ENCODE measurements at regions not wholly inside any gene's neighbourhood (a gene's known extent, or its start where the extent isn't known, plus 50 kb on each side); places are given as distances from the start of the nearest gene placed in this dataset.
"Not testable (repeated sequence)": the region's sequence is repeated elsewhere in the genome, so short reads cannot be mapped to it uniquely, and the experiment has no call there.

GRCh38 chr5:79924936-79925893 lies 65.8 kb downstream of the MTX3 start:
- DNase-seq (ENCODE audit: low read depth in 3 of 3), result no peak

- no peak for DNase-seq (ENCODE audit: low read depth in 3 of 3)
These were observed 67.6 kb downstream of the MTX3 start for GRCh38 chr5:79923431-79923830.

GRCh38 chr5:79922626-79923025 lies 68.4 kb downstream of the MTX3 start:
- no peak for DNase-seq (ENCODE audit: low read depth in 3 of 3)

GRCh38 chr5:79907452-79907851 lies 83.6 kb downstream of the MTX3 start:
- DNase-seq (ENCODE audit: low read depth in 3 of 3), result not testable (repeated sequence)

- DNase-seq (ENCODE audit: low read depth in 3 of 3), result not testable (repeated sequence)
These were observed 88.5 kb downstream of the MTX3 start for GRCh38 chr5:79902571-79902970.

- DNase-seq (ENCODE audit: low read depth in 3 of 3), result no peak
These were observed 89.4 kb downstream of the MTX3 start for GRCh38 chr5:79901631-79902030.

GRCh38 chr5:79898611-79899010 lies 92.5 kb downstream of the MTX3 start:
- DNase-seq (ENCODE audit: low read depth in 3 of 3), result no peak

DNA sequence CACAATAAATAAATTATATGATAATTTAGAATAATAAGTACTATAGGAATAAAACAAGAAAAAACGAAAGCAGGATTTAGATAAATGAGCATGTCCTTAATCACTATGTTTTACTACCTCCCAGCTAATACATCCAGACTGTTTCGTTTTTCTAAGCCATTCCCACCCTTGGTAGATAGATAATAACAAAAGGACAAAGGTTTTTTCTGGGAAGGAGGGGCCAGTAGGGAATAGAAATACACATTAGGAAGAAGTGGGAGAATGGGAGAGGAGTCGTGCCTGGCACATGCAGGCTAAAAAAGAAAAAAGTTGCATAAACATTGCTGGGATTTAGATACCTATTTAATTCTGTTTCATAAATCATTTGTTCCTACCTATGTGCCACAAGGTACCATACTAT lies 97.1 kb downstream of the MTX3 start:
- no peak for DNase-seq (ENCODE audit: low read depth in 3 of 3)

DNA sequence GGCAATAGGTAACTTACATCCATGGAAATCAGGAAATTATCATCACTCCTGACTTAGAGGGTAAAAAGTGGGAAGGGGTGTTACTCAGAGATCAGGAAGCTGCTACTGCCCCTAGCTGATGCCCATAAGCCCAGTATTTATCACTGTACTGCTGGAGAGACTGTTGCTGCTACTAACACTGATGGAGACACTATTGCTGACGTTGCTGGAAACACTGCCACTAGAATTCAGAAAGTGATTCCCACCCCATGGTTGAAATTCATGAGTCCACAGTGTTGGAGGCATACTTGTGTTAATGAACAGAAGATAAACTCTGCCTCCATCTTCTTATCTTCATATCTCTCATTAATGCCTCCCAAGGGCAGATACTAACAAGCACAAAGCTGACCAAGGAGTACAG lies 97.6 kb downstream of the MTX3 start:
- DNase-seq (ENCODE audit: low read depth in 3 of 3), result no peak

DNA sequence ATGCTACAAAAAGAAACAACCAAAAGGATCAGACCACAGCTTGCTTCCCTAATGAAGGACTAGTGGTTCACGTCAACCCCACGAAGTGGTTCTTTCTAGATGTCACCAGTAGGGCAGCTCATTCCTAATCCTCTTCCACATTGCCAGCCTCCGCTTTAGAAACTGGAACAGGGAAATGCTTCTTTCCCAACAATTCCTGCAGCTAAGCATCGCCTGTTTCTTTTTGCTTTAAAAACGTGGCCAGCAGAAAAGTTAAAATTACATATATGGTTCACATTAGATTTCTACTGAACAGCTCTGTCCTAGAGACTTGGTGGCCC lies 100.2 kb downstream of the MTX3 start:
- DNase-seq (ENCODE audit: low read depth in 3 of 3), result no peak

- no peak for DNase-seq (ENCODE audit: low read depth in 3 of 3)
These were observed 100.7 kb downstream of the MTX3 start for GRCh38 chr5:79890119-79890929.

DNA sequence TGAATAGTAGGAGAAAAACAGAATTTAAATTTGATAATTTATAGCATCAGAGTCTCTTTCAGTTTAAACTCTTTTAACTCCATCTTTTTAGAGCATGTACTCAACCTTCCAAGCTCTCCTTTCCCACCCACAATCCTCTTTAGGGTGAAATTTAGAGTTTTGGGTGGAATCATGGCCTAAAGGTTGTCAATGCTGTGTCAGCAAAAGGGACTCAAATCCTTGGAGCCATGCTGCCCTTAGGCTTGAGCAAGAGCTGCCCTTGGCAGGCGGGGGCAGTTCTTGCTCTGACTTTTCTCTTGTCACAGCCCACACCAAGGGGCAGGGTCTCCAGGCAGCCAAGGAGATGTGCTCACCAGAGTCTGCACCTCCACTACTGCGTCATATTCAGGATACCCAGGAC lies 102.4 kb downstream of the MTX3 start:
- DNase-seq (ENCODE audit: low read depth in 3 of 3), result no peak

- DNase-seq (ENCODE audit: low read depth in 3 of 3), result no peak
These were observed 104.0 kb downstream of the MTX3 start for GRCh38 chr5:79886925-79887655.

DNA sequence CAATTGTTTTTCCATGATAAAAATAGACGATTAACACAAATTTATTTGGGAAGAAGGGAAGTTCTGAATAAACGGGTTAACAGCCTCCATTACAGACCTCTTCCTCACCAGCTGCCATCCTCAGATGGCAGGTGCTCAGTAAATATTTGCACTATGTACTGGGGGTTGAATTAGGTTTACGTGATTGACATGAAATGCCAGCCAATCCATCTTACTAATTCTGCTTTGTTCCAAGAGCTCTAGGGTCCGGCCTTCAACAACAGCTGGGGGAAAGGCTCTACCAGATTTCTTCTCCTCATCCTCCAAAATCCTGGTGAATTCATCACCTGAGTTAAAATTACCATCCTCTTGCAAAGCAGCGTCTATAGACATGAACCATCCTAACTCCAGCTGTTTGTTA lies 104.6 kb downstream of the MTX3 start:
- DNase-seq (ENCODE audit: low read depth in 3 of 3), result no peak

DNA sequence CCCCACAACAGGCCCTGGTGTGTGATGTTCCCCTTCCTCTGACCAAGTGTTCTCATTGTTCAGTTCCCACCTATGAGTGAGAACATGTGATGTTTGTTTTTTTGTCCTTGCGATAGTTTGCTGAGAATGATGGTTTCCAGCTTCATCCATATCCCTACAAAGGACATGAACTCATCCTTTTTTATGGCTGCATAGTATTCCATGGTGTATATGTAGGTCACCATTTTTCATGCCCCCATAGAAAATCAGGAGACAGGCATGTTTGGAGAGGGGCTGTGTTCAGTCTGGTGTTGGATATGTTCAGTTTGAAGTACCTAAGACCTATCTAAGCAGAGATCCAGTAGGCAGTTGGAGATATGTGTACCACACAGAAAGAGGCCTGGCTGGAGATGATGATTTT lies 111.2 kb downstream of the MTX3 start:
- not testable (repeated sequence) for DNase-seq (ENCODE audit: low read depth in 3 of 3)

GRCh38 chr5:79878721-79879336 lies 112.2 kb downstream of the MTX3 start:
- no peak for DNase-seq (ENCODE audit: low read depth in 3 of 3)

- DNase-seq (ENCODE audit: low read depth in 3 of 3), result no peak
These were observed 112.9 kb downstream of the MTX3 start for GRCh38 chr5:79878136-79878679.

DNA sequence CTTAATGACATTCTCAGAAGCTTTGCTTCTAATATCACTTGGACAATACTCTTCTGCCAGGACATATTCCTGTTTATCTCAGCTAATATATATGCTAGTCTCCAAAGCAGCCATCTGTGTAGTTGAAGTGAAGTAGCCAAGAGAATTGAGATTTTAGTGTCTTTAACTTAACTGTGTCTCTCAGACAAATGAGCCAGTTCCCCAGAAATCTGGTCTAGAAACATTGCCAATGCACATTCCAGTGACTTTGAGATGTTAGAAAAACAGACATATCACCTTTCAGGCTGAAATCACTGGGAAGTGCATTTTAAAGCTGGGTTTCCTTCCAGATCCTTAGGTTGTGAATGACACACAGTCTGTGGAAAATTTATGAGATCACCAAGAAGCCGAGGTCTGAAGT lies 114.6 kb downstream of the MTX3 start:
- no peak for DNase-seq (ENCODE audit: low read depth in 3 of 3)

- no peak for DNase-seq (ENCODE audit: low read depth in 3 of 3)
These were observed 115.8 kb downstream of the MTX3 start for GRCh38 chr5:79875230-79875629.

DNA sequence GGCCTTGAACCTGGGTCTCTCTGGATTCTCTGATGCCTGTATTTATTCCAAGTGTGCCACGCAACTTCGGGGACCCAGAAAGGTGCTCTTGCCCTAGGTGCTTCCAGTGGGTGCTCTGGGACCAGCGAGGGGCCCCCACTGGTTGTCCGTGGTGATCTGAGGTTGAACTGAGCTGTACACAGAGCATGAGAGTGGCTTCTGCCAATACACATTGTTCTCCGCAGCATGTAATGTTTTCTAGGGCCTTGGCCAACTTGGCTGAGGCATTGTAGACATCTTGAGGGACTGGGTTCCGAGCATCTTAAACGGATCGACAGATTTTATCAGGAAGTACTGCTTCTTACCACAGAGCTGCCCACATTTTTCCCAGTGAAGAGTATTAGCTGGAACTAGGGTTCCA lies 117.9 kb downstream of the MTX3 start:
- no peak for DNase-seq (ENCODE audit: low read depth in 3 of 3)

DNA sequence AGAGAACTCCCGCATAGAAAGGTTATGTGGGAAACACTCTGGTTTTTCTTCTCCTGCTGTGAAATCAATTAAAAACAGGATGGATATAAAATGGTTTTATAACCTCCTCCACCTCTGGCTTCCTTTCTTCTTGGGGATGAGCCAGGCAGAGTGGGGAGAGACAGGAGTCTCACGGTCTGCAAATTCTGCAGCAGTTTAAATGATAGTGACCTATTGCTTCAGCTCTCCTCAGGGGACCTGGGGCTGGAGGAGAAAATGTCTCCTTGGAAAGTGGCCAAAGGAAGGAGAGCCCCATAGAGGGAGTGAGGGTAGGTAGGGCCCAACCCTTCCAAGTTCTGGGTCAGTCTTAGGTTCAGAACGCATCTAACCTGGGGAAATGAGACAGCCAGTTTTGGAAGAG lies 118.8 kb downstream of the MTX3 start:
- no peak for DNase-seq (ENCODE audit: low read depth in 3 of 3)

All from stimulated activated CD4-positive, alpha-beta T cell treated with anti-CD3 and anti-CD28 coated beads, TNF-alpha, amount 100 ng/mL, for 4 hours (primary cell).